Esophagus squamous epithelium (tissue), 4 donors: ENCODE measurements at regions not wholly inside any gene's neighbourhood (a gene's known extent, or its start where the extent isn't known, plus 50 kb on each side); places are given as distances from the start of the nearest gene placed in this dataset.
"Not testable (repeated sequence)": the region's sequence is repeated elsewhere in the genome, so short reads cannot be mapped to it uniquely, and the experiment has no call there.

Source experiments
- POLR2A ChIP-seq, 4 donors: fragments of 450-650 bp; IDR thresholded peaks; one replicate each; pipeline ENCODE4 v1.6.1; 2017; ENCODE audit warnings: antibody characterized with exemption in 4 of 4, mild to moderate bottlenecking in 4 of 4, moderate library complexity in 3 of 4
- TF ChIP-seq, protein P1 (sequence below), 6 experiments: fragments of 450-650 bp in 4 of 6; fragments of 200-600 bp in 2 of 6; sonication (generic) in 2 of 6; IDR thresholded peaks; one replicate each; pipeline ENCODE4 v1.5.1; 2016 to 2019; ENCODE audit warnings: antibody characterized with exemption in 6 of 6, mild to moderate bottlenecking in 4 of 6, moderate library complexity in 4 of 6

DNA sequence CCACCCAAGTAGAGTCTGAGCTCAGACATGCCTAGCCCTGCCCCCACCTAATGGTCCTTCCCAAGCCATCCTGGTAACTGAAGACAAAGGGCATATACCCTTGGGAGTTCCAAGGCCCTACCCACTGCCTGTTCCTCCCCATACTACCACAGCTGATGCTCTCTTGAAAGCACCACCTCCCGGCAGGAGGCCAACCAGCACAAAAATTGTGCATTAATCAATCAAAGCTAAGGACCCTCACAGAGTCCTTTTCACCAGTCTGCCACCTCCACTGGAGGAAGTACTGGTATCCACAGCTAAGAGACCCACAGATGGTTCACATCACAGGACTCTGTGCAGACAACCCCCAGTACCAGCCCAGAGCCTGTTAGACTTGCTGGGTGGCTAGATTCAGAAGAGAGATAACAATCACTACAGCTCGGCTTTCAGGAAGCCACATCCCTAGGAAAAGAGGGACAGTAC, 93.8 kb upstream of the MAPK10 start:
- TF ChIP-seq, protein P1, sequence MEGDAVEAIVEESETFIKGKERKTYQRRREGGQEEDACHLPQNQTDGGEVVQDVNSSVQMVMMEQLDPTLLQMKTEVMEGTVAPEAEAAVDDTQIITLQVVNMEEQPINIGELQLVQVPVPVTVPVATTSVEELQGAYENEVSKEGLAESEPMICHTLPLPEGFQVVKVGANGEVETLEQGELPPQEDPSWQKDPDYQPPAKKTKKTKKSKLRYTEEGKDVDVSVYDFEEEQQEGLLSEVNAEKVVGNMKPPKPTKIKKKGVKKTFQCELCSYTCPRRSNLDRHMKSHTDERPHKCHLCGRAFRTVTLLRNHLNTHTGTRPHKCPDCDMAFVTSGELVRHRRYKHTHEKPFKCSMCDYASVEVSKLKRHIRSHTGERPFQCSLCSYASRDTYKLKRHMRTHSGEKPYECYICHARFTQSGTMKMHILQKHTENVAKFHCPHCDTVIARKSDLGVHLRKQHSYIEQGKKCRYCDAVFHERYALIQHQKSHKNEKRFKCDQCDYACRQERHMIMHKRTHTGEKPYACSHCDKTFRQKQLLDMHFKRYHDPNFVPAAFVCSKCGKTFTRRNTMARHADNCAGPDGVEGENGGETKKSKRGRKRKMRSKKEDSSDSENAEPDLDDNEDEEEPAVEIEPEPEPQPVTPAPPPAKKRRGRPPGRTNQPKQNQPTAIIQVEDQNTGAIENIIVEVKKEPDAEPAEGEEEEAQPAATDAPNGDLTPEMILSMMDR (IDR thresholded peaks at IDR 0.05), result not testable (repeated sequence)
- not testable (repeated sequence) for TF ChIP-seq POLR2A (IDR thresholded peaks at IDR 0.05)
